IMR-90 (cell line): ENCODE measurements at regions not wholly inside any gene's neighbourhood (a gene's known extent, or its start where the extent isn't known, plus 50 kb on each side); places are given as distances from the start of the nearest gene placed in this dataset.

ENCODE experiments used
- ATAC-seq: fragments of 200-7000 bp; cut with Tn5 transposase; 2 replicates; pipeline ENCODE4 v1.9.1; 2020; ENCODE audit warnings: low read depth, mild to moderate bottlenecking, moderate library complexity
- BruUV-seq: library from RNA; stranded (reverse); fragments of 400-500 nt; replicated peaks from 2 replicates; lab custom pipeline; 2021; lab: Mats Ljungman, UMichigan
- CTCF ChIA-PET: fragments of 300-600 bp; formaldehyde crosslinking; extraction: SDS; loops from one replicate; lab custom pipeline; 2021; ENCODE audit warnings: antibody characterized with exemption; lab: Yijun Ruan, JAX
- POLR2A ChIA-PET: fragments of 300-600 bp; sonication (Branson Sonifier 250); formaldehyde crosslinking; loops from one replicate; lab custom pipeline; 2022; ENCODE audit warnings: antibody characterized with exemption; ENCODE audit not compliant: unreplicated experiment; lab: Charles Lee
- DNase-seq: peaks from one replicate; pipeline ENCODE4 v3.0.0; 2013
- H2AFZ ChIP-seq: replicated peaks from 2 replicates; pipeline ENCODE3; 2013; ENCODE audit warnings: low read length, mild to moderate bottlenecking; ENCODE audit not compliant: poor library complexity
- H2AK5ac ChIP-seq: 2 replicates; pipeline ENCODE4 v1.6.1; 2013; ENCODE audit warnings: low read depth, low read length, inconsistent platforms
- H2AK9ac ChIP-seq: replicated peaks from 2 replicates; pipeline ENCODE3; 2013; ENCODE audit warnings: mild to moderate bottlenecking, low read depth, low read length, moderate library complexity; ENCODE audit not compliant: poor library complexity
- H2BK120ac ChIP-seq: 2 replicates; pipeline ENCODE4 v1.6.1; 2013; ENCODE audit warnings: low read depth, low read length, inconsistent platforms
- H2BK15ac ChIP-seq: 3 replicates; pipeline ENCODE4 v1.6.1; 2013; ENCODE audit warnings: low read depth, low read length, inconsistent platforms
- H2BK20ac ChIP-seq: 2 replicates; pipeline ENCODE4 v1.6.1; 2013; ENCODE audit warnings: low read depth, mild to moderate bottlenecking, inconsistent platforms, low read length, moderate library complexity
- H2BK5ac ChIP-seq: 2 replicates; pipeline ENCODE4 v1.6.1; 2013; ENCODE audit warnings: mild to moderate bottlenecking, low read depth, low read length, inconsistent platforms; ENCODE audit not compliant: poor library complexity, severe bottlenecking
- H3K14ac ChIP-seq: replicated peaks from 2 replicates; pipeline ENCODE4 v1.6.1; 2013; ENCODE audit warnings: low read depth, low read length, inconsistent platforms
- H3K18ac ChIP-seq: 2 replicates; pipeline ENCODE4 v1.6.1; 2013; ENCODE audit warnings: low read depth, low read length, control low read depth
- H3K23ac ChIP-seq: 2 replicates; pipeline ENCODE4 v1.6.1; 2013; ENCODE audit warnings: low read depth, low read length, inconsistent platforms
- H3K27ac ChIP-seq: 2 replicates; pipeline ENCODE4 v1.5.1; 2013; ENCODE audit warnings: mild to moderate bottlenecking, control low read depth, low read length; ENCODE audit not compliant: insufficient read depth
- H3K27me3 ChIP-seq: 2 replicates; pipeline ENCODE4 v1.6.1; 2013; ENCODE audit warnings: low read length; ENCODE audit not compliant: control insufficient read depth, insufficient read depth
- H3K36me3 ChIP-seq: 2 replicates; pipeline ENCODE4 v1.6.1; 2013; ENCODE audit warnings: low read length, mixed read lengths; ENCODE audit not compliant: control insufficient read depth, insufficient read depth
- H3K4ac ChIP-seq: 2 replicates; pipeline ENCODE4 v1.6.1; 2013; ENCODE audit warnings: low read depth, low read length, inconsistent platforms
- H3K4me1 ChIP-seq: 2 replicates; pipeline ENCODE4 v1.6.1; 2013; ENCODE audit warnings: low read length, mixed read lengths; ENCODE audit not compliant: control insufficient read depth, insufficient read depth
- H3K4me2 ChIP-seq: 2 replicates; pipeline ENCODE4 v1.6.1; 2013; ENCODE audit warnings: low read depth, mild to moderate bottlenecking, control low read depth, low read length, moderate library complexity
- H3K4me3 ChIP-seq: 2 replicates; pipeline ENCODE4 v1.5.1; 2013; ENCODE audit warnings: low read depth, mild to moderate bottlenecking, control low read depth, low read length, moderate library complexity; ENCODE audit not compliant: insufficient read depth
- H3K56ac ChIP-seq: 2 replicates; pipeline ENCODE4 v1.6.1; 2013; ENCODE audit warnings: low read length, inconsistent platforms; ENCODE audit not compliant: insufficient read depth; ENCODE audit errors: extremely low read depth
- H3K79me1 ChIP-seq, 2 experiments: 2 replicates each; pipeline ENCODE4 v1.6.1; 2013; ENCODE audit warnings: low read length in 2 of 2, inconsistent platforms in 1 of 2, low read depth in 1 of 2
- H3K9ac ChIP-seq: 2 replicates; pipeline ENCODE4 v1.6.1; 2013; ENCODE audit warnings: low read depth, low read length, control low read depth
- H3K9me1 ChIP-seq: 2 replicates; pipeline ENCODE4 v1.6.1; 2013; ENCODE audit warnings: low read length, inconsistent platforms; ENCODE audit not compliant: insufficient read depth
- H3K9me3 ChIP-seq: 2 replicates; pipeline ENCODE4 v1.6.1; 2013; ENCODE audit warnings: low read length; ENCODE audit not compliant: control insufficient read depth, insufficient read depth
- H4K20me1 ChIP-seq: 2 replicates; pipeline ENCODE4 v1.6.1; 2013; ENCODE audit warnings: low read length, inconsistent platforms; ENCODE audit not compliant: insufficient read depth
- H4K5ac ChIP-seq: 2 replicates; pipeline ENCODE4 v1.6.1; 2013; ENCODE audit warnings: mild to moderate bottlenecking, low read depth, low read length, control low read depth
- H4K8ac ChIP-seq, 2 experiments: 2 replicates each; pipeline ENCODE4 v1.6.1; 2013; ENCODE audit warnings: low read depth in 2 of 2, low read length in 2 of 2, control low read depth in 1 of 2, inconsistent platforms in 1 of 2
- H4K91ac ChIP-seq: 2 replicates; pipeline ENCODE4 v1.6.1; 2013; ENCODE audit warnings: low read depth, low read length, inconsistent platforms; ENCODE audit not compliant: insufficient read depth
- BHLHE40 ChIP-seq: fragments of 150-350 bp; IDR thresholded peaks from 2 replicates; pipeline ENCODE4 v1.6.1; 2016; ENCODE audit warnings: mild to moderate bottlenecking, low read depth, low read length
- CEBPB ChIP-seq: IDR thresholded peaks from 2 replicates; pipeline ENCODE4 v1.6.1; 2012; ENCODE audit warnings: low read depth, low read length, improper control_type of control experiment
- CHD1 ChIP-seq: IDR thresholded peaks from 2 replicates; pipeline ENCODE4 v1.6.1; 2012; ENCODE audit warnings: low read depth, low read length, improper control_type of control experiment
- ELK1 ChIP-seq: fragments of 150-350 bp; IDR thresholded peaks from 2 replicates; pipeline ENCODE4 v1.6.1; 2016; ENCODE audit warnings: low read depth, mild to moderate bottlenecking, low read length, moderate library complexity, borderline replicate concordance
- MAFK ChIP-seq: IDR thresholded peaks from 2 replicates; pipeline ENCODE4 v1.6.1; 2012; ENCODE audit warnings: low read depth, low read length, improper control_type of control experiment
- MAZ ChIP-seq: IDR thresholded peaks from 2 replicates; pipeline ENCODE4 v1.6.1; 2012; ENCODE audit warnings: low read depth, mild to moderate bottlenecking, low read length, improper control_type of control experiment, moderate library complexity, borderline replicate concordance
- MXI1 ChIP-seq: IDR thresholded peaks from 2 replicates; pipeline ENCODE4 v1.6.1; 2012; ENCODE audit warnings: low read depth, mild to moderate bottlenecking, low read length, moderate library complexity, borderline replicate concordance
- NFE2L2 ChIP-seq: fragments of 150-350 bp; IDR thresholded peaks from 2 replicates; pipeline ENCODE4 v1.6.1; 2016; ENCODE audit warnings: low read depth, mild to moderate bottlenecking, low read length
- RAD21 ChIP-seq: IDR thresholded peaks from 2 replicates; pipeline ENCODE4 v1.6.1; 2012; ENCODE audit warnings: low read length, improper control_type of control experiment
- RCOR1 ChIP-seq: IDR thresholded peaks from 2 replicates; pipeline ENCODE4 v1.6.1; 2012; ENCODE audit warnings: mild to moderate bottlenecking, low read length, improper control_type of control experiment; ENCODE audit not compliant: insufficient replicate concordance
- SMC3 ChIP-seq: fragments of 150-350 bp; IDR thresholded peaks from 2 replicates; pipeline ENCODE4 v1.6.1; 2016; ENCODE audit warnings: low read depth, mild to moderate bottlenecking, antibody characterized with exemption, low read length, moderate library complexity
- WGBS, 2 experiments: methylation state at CpG; one replicate each; pipeline versions ENCODE4 v1.1.5 to v1.1.7; 2013; ENCODE audit warnings: missing lambda C conversion rate in 2 of 2; ENCODE audit not compliant: insufficient read length in 1 of 2; ENCODE audit errors: extremely low coverage in 2 of 2; 5-methylcytosine and 5-hydroxymethylcytosine counted together
- dilution Hi-C: fragments of 300-500 bp; cut with HindIII; formaldehyde crosslinking; loops from one replicate; pipeline ENCODE4 v1.14.3; 2018; ENCODE audit warnings: low sequenced_read_pairs; ENCODE audit not compliant: unreplicated experiment
- in situ Hi-C: fragments of 300-500 bp; cut with MboI; formaldehyde crosslinking; loops from 3 replicates; pipeline ENCODE4 v1.14.3; 2019; ENCODE audit warnings: low sequenced_read_pairs, inconsistent platforms, mixed read lengths
- intact Hi-C: fragments of 100-400 bp; cut with micrococcal nuclease; formaldehyde crosslinking; loops from 2 replicates; pipeline ENCODE4 v1.10.0; 2022
- TF ChIP-seq, protein P1 (sequence below): fragments of 150-350 bp; IDR thresholded peaks from 2 replicates; pipeline ENCODE4 v1.6.1; 2017; ENCODE audit warnings: mild to moderate bottlenecking, antibody characterized with exemption, low read length, low read depth

DNA sequence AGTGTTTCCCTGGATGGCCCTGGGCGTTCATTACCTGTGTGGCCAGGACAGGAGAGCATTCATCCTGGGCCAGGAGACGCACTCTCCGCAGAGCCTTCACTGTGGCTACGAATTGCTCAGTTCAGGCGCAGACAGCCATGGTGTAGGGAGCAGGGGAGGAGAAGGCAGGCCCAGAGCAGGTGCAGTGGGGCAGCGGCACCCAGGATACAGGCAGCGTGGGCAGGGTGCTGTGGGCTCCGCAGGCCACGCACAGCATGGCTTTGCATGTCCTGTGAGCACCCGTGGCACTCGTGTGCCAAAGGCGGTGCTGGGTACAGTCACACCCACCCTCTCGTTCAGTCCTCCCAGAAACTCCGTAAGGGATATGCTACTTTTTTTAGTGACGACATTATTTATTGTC, 124.2 kb upstream of the B3GAT1 start:
- H3K9me3 ChIP-seq, result peaks cover 61% of the 10 kb centered on the region
- H3K9ac ChIP-seq, result no peak overlapping the region
- H2AFZ ChIP-seq, result no peak overlapping the region
- no peaks in the 10 kb centered on the region for H3K9me1 ChIP-seq
- no peak overlapping the region for H2BK15ac ChIP-seq
- H3K36me3 ChIP-seq, result no peaks in the 10 kb centered on the region
- DNase-seq, result no peak
- 84% methylated on average over 3 of the region's 15 CpGs; no CpG with 5 or more reads in 1 of the 2 experiments for WGBS, 2 experiments
- POLR2A ChIA-PET, result no interaction called here
- H3K4me3 ChIP-seq, result no peak overlapping the region
- no peak overlapping the region for H4K5ac ChIP-seq
- H3K23ac ChIP-seq, result no peak overlapping the region
- H3K79me1 ChIP-seq, result no peaks in the 10 kb centered on the region
- no peak overlapping the region for H3K4me2 ChIP-seq
- H3K14ac ChIP-seq, result no peak overlapping the region
- no peak overlapping the region for H2AK5ac ChIP-seq
- H4K8ac ChIP-seq, result no peak overlapping the region
- no peak overlapping the region for H4K91ac ChIP-seq
- ATAC-seq, result no peak
- CTCF ChIA-PET, result no interaction called here
- H3K18ac ChIP-seq, result no peak overlapping the region
- H3K27me3 ChIP-seq, result no peaks in the 10 kb centered on the region
- no peaks in the 10 kb centered on the region for H3K4me1 ChIP-seq
- no peak overlapping the region for H3K56ac ChIP-seq
- no peak overlapping the region for H2AK9ac ChIP-seq
- intact Hi-C loops, result no loop called here
- no peak overlapping the region for H2BK20ac ChIP-seq
- H4K20me1 ChIP-seq, result no peaks in the 10 kb centered on the region
- BruUV-seq, result no TSS peak
- TF ChIP-seq CEBPB (no peak), MXI1 (no peak), RCOR1 (no peak), MAZ (no peak), SMC3 (no peak), NFE2L2 (no peak), ELK1 (no peak), MAFK (no peak), RAD21 (no peak), BHLHE40 (no peak), CHD1 (no peak)
- TF ChIP-seq, protein P1, sequence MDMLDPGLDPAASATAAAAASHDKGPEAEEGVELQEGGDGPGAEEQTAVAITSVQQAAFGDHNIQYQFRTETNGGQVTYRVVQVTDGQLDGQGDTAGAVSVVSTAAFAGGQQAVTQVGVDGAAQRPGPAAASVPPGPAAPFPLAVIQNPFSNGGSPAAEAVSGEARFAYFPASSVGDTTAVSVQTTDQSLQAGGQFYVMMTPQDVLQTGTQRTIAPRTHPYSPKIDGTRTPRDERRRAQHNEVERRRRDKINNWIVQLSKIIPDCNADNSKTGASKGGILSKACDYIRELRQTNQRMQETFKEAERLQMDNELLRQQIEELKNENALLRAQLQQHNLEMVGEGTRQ, result no peak
- in situ Hi-C loops, result no loop called here
- H2BK120ac ChIP-seq, result no peak overlapping the region
- dilution Hi-C loops, result no loop called here
- no peak overlapping the region for H2BK5ac ChIP-seq
- H3K4ac ChIP-seq, result no peak overlapping the region
- no peak overlapping the region for H3K27ac ChIP-seq
